GM21515 (cell line): ENCODE measurements at regions not wholly inside any gene's neighbourhood (a gene's known extent, or its start where the extent isn't known, plus 50 kb on each side); places are given as distances from the start of the nearest gene placed in this dataset.
"Not testable (repeated sequence)": the region's sequence is repeated elsewhere in the genome, so short reads cannot be mapped to it uniquely, and the experiment has no call there.

Experiments
- ATAC-seq: cut with Tn5 transposase; IDR thresholded peaks from one replicate; pipeline ENCODE4 v1.9.1; 2021; ENCODE audit not compliant: unreplicated experiment

GRCh38 chr9:34907044-34907443 is 51.0 kb upstream of the PHF24 start:
- no peak for ATAC-seq

DNA sequence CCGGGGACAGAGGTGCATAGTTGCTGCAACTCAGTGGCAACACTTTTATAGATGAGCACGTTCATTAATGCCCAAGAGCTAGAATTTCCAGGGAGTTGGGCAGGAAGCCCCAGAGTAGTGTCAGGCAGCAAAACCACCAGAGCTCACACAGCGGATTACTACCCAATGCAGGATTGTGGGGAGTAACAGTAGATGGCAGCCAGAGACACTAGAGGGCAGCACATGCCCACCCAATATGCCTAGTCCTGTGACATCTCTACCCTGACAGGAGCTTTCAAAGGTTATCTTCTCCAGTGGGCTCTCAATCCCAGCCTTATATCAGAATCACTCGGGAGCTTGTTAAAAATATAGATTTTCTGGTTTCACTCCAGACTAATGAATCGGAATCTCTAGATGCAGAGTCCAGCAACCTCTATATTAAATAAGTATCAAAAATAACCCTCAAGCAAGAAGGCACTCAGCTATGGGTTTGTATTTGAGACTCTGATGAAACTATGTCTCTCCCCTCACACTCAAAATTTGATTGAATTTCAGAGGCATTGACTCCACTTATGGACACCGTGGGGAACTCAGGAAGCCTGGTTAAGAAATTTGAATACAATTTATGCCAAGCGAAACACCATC is 58.4 kb upstream of the PHF24 start:
- peak; percentile 81 for ATAC-seq

- ATAC-seq: no peak
Measured at GRCh38 chr9:34898846-34899245, 59.2 kb upstream of the PHF24 start.

DNA sequence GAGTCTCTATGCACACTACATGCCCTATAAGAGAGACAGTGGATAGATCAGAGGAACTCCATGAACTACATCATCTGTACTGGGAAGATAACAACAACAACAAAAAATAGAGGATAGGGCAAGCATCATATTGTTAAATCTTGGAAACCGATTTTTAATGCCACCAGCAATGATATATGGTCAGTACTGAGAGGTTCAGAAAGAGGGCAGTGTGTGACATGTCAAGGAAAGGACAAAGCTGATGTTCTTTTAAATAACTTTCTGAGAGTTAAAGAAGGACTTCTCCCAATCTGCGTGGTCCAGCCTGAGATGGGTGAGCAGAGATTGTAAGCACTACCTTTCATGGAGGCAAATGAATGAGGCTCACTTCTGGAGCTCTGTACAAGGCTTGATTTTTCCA is 62.0 kb upstream of the PHF24 start:
- ATAC-seq: no peak

DNA sequence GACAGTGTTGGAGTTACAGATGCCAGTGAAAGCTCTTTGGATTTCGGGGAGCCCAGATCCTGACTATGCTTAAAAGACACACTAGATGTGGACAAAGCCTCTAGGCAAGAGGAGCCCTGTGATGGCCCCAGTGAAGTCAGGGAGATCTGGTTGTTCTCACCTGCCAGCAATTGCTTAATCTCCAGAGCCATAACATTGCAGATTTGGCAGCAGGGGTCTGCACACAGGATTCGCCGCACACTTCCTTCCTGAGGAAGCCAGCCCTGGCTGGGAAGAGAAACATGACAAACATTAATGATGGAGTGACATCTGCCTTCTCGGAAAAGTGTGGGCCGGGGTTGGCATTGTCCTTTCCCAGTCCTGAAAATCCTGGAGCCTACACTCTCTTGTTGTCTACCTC is 65.2 kb upstream of the PHF24 start:
- no peak for ATAC-seq

DNA sequence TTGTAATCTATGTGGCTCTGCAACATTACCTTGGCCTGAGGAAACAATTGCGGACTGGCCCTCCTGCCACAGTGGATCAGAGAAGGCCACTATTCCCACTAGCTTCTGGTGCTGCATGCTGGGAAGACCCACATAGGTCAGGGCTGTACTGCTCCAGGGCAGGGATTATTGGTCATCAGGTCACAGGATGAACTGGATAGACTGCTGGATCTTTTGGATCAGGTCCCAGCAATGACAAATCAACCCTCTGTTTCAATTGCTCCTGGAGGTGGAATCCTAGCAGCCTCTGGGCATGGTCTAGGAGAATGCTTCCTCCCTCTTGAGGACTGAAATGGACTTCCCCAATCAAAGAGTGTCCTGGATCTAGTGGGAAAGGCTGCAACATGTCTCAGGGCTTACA is 66.7 kb upstream of the PHF24 start:
- no peak for ATAC-seq

GRCh38 chr9:34887841-34888240 is 70.2 kb upstream of the PHF24 start:
- no peak for ATAC-seq

GRCh38 chr9:34884747-34885189 is 73.3 kb upstream of the PHF24 start:
- no peak for ATAC-seq

- ATAC-seq: no peak
Measured at GRCh38 chr9:34876096-34876495, 82.0 kb upstream of the PHF24 start.

DNA sequence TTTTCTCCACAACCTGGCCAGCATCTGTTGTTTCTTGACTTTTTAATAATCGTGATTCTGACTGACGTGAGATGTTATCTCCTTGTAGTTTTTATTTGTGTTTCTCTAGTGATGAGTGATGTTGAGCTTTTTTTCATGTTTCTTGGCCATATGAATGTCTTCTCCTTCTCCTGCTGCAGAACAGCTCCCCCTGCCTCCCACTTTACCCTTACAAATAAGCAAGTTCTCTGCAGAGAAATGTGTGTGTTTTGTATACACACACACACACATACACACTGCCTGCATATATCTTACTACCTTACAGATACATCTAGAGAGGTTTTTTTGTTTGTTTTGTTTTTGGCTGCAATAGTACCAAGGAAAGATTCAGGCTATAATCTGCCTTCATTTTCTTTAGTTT is 88.7 kb upstream of the PHF24 start:
- no peak for ATAC-seq

DNA sequence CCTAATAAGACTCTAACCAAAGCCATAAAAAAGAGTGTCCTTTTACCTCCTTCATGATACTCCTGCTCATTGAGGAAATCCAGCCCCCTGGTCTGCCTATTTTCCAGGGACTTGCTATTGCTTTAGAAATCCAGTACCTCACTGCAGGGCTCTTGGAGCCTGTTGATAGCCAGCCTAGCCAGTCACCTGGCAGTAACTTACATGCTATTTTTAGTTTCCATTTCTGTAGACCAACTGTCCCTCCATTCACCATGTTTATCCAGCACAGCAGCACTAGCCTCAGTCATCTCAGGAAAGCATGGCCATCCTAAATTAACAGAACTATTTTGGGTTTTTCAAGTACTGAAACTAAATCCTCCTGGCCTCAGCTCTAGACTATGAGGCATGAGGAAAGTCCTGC is 91.5 kb upstream of the PHF24 start:
- ATAC-seq: no peak

DNA sequence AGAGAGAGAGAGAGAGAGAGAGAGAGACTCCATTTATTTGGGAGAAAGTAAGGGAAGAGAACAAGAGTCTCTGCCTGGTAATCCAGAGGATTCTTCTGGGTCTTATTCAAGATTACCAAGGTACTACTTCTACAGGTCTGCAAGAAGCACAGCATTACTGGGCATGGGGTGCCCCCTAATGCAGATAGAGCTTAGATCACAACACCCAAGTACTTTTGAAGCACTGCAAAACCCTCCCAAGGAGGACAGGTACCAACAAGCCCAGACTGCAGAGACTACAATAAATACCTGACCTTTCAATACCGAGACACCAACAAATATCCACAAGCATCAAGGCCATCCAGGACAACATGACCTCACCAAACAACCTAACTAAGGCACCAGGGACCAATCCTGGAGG is 94.7 kb upstream of the PHF24 start:
- ATAC-seq: no peak

DNA sequence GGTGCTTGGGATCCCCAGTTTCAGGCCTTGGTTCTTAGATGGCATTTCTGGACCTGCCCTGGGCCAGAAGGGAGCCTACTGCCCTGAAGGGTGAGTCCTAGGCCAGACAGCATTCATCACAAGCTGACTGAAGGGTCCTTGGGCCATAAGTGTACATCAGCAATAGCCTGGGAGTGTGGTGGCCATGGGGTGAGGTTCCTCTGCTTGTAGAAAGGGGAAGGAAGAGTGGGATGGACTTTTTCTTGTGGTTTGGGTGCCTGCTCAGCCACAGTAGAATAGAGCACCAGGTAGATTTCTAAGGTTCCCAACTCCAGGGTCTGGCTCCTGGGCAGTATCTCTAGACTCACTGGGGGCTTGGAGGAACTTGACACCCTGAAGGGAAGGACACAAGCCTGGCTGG is 95.2 kb upstream of the PHF24 start:
- ATAC-seq: no peak

DNA sequence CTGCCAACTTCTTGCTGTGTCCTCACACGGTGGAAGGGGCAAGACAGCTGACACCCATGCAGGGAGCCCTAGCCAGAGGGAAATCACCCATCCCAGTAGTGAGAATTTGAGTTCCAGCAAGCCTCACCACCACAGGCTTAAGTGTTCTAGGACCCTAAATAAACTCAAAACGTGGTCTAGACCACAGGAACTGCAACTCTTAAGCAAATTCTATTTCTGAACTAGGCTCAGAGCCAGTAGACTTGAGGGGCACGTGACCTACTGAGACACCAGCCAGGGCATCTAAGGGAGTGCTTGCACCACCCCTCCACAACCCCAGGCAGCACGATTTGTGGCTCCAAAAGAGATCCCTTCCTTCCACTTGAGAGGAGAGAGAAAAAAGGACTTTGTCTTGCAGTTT is 96.0 kb upstream of the PHF24 start:
- ATAC-seq: no peak

DNA sequence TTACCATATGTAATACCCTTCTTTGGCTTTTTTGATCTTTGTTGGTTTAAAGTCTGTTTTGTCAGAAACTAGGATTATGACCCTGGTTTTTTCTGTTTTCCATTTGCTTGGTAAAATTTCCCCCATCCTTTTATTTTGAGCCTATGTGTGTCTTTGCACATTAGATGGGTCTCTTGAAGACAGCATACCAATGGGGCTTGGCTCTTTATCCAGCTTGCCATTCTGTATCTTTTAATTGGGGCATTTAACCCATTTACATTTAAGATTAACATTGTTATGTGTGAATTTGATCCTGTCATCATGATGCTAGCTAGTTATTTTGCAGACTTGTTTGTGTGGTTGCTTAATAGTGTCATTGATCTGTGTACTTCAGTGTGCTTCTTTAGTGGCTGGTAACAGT is 103.1 kb upstream of the PHF24 start:
- ATAC-seq: not testable (repeated sequence)

GRCh38 chr9:34830068-34830467 is 120.1 kb upstream of the CCL21 start:
- ATAC-seq: no peak

- ATAC-seq: no peak
Measured at GRCh38 chr9:34826999-34827538, 117.1 kb upstream of the CCL21 start.

DNA sequence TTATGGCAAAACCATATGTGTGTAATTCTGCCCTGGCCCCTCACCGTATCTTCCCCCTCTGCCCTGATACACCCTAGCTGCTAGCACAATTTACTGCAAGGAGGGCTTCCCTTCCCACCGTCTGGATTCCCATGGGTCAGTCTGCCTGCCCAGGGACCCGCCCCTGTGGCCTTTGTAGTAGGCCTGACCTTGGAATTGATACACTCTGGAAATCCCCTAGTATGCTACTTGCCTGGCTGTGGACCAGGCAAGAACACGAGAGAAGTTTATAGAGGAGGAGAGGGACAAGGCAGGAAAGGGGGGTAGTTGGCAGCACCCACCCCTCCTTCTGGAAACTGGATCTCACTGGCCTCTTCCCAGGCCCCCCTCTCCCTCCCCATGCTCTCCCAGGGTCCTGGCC is 115.8 kb upstream of the CCL21 start:
- no peak for ATAC-seq

DNA sequence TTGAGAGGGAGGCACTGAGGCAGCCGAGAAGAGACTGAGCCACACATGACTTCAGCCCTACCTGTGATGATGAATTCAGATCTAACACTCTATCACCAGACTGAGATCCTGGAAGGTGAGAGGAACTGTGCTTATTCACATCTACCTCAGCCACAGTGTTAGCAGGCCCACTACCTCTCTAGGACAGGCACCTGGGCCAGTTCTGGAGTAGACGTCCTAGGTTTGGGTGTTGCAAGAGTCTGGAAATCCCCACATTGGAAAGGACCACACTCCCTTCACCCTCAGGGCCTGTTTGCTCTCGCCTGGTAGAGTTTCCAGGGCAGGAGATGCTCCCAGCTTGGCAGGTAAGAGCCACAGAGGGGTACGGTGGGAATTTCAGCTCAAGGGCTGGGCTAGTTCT is 113.8 kb upstream of the CCL21 start:
- ATAC-seq: no peak

- no peak for ATAC-seq
Measured at GRCh38 chr9:34810187-34810524, 100.2 kb upstream of the CCL21 start.

DNA sequence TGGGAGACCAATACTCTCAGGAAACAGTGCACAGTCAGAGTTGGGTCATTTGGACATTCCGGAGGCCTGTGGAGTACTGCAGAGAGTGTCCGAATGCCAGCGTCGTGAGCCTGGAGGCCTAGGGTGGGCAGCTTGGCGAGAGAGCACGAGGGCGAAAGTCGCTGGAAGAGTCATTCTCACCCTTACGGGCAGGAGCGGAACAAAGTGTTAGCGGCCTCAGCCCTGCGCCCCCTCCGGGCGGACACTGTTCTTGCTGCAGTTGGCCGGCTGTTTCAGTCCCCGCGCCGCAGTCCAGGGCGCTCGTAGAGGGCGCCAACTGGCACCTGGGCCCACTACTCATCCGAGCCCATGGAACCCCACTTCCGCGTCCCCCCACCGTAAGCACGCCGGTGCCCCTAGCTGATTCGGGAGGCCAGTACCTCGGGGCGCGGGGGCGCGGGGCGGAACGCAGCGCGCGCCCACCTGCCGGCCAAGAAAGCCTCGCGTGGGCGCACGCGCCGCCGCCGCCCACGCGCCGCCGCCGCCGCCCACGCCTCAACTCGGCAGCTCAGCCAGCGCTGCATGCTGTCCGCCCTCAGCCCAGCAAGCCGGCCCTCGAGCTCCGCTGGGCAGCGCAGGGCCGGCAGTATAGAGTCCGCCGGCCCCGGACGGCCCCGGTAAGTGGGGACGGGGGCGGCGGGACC is 99.7 kb upstream of the CCL21 start:
- no peak for ATAC-seq

DNA sequence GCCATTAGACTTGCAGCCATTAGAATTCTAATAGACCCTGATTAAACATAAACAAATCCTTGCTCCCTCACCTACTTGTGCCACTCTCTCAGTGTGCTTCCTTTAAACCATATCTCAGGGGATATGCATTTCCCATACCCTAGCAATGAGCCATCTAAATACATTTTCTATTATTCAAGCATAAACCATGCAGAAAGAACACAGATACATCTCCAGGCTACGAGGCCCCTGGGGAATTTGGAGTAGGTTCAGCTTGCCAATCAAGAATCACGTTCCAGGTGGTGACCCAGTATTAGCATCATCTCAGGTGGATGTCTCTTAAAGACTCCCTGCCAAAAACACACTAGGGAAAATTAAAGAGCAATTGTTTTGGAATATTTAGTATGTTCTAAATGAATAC is 93.0 kb upstream of the CCL21 start:
- ATAC-seq: no peak

DNA sequence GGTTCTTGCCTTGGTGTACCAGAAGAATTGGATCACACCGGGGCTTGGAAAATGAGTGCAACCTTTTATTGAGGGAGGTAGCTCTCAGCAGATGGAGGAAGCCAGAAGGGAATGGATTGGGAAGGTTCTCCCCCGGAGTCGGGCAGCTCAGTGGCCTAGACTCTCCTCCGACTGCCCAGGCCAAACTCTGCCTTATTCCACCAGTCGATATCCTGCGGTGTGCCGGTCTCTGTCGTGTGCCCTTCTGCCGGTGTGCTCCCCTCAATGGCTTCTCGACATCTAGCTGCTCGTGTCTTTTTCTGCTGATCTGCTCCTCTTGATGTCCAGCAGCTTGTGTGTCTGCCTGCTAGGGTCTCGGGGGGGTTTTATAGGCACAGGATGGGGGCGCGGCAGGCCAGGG is 87.4 kb upstream of the CCL21 start:
- ATAC-seq: no peak
